ENCODE measurements at regions not wholly inside any gene's neighbourhood (a gene's known extent, or its start where the extent isn't known, plus 50 kb on each side); places are given as distances from the start of the nearest gene placed in this dataset.

DNA sequence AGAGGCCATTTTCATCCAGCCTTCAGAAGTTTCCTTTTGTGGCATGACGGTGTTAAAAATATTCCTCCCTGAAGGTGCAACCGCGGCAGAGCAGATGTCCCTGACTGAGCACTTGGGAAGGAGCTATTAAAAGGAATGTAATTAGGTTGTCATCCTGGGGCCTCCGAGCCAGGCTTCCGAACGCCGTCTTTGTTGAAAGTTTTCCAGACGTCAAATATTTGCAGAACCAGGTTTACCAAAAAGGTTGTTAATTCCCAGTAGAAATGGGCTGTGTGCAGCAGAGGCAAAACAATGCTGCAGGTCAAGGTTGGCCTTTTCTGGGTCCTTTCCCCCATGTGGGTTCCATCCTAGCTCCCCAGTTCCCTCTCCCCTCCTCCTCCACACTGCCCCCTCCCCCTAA lies 88.8 kb upstream of the CALM2 start:
- DNase-seq (ENCODE audit: low read depth in 3 of 3) = no peak

DNA sequence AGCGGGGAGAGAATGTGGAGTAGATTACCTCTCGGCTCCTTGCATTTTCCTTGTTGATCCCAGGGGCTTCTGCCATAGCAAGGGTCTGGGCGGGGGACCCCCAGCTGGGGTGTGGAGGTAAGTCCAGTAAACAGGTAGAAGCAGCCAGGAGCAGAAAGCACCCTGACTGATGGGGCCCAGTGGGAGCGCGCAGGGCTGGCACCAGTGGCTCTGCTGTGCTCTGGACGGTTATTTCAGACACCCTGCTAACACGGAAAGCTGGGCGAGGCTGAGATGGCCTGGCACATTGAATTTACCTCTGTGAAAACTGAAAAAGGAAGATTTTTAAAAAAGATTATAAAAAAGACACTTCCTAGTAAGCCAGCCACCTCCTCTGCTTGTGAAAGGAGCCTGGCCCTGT lies 88.4 kb upstream of the CALM2 start:
- DNase-seq (ENCODE audit: low read depth in 3 of 3) = no peak

DNA sequence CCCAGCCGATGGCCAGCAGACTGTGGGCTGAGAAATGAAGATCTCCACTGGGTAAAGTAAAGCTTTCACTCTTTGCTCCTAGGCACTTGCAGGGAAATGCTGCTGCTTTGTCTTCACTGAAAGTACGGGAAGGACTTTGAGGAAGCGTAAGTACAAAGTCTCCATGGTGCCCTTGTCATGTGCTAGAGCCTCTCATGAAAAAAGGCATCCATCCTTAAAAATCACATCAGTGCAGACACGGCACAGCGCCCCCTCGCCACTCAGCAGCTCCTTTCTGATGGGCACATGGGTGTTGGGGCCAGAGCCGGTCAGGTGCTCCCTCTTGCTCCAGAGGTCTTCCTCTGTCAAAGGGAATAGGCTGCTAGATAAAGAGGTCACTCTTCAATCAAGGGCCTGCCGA lies 87.8 kb upstream of the CALM2 start:
- DNase-seq (ENCODE audit: low read depth in 3 of 3) = no peak

DNA sequence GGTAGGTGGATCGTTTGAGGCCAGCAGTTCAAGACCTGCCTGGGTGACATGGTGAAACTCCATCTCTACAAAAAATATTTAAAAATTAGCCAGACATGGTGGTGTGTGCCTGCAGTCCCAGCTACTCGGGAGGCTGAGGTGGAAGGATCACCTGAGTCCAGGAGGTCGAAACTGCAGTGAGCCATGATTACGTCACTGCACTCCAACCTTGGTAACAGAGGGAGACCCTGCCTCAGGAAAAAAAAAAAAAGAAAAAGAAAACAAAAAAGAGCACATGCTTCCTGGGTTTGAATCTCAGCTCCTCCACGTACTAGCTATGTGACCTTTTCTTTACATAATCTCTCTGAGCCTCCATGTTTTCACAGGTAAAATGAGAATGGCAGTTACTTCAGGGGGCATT lies 86.3 kb upstream of the CALM2 start:
- no peak for DNase-seq (ENCODE audit: low read depth in 3 of 3)

- DNase-seq (ENCODE audit: low read depth in 3 of 3) = no peak
Measured at GRCh38 chr2:47260971-47261370, 84.7 kb upstream of the CALM2 start.

GRCh38 chr2:47259829-47260228 lies 83.5 kb upstream of the CALM2 start:
- no peak for DNase-seq (ENCODE audit: low read depth in 3 of 3)

GRCh38 chr2:47257946-47258348 lies 81.6 kb upstream of the CALM2 start:
- no peak for DNase-seq (ENCODE audit: low read depth in 3 of 3)

DNA sequence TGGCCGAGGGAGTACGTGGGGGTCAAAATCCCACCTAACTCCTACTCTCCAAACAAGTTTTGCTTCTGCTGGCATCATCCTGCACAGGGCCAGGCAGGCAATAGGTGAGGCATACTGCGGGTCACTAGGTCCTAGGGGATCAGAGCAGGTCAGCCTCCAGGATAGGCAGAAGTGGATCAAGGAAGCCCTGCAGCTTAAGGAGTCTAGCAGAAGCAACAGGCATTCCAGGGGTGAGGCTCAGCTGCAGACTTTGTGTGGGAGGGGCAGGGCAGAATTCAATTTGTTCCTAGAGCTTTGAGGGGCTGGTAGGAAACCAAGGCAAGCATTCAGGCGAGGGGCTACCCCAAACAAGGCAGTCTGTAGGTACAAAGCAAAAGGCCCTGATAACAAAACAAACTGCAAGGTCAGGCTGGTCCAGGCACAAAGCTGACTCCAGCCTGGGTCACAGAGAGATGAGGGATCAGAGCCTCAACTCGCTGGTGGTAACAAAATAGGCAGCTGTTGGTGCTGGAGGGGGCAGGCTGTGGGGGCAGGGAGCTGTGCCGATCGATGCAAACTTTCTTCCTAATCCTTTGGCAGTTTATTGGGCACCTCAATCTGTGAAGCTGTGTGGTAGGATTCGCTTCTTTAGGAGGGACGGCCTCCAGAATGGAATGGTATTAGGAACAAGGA lies 80.2 kb upstream of the CALM2 start:
- no peak for DNase-seq (ENCODE audit: low read depth in 3 of 3)

- DNase-seq (ENCODE audit: low read depth in 3 of 3) = no peak
Measured at GRCh38 chr2:47255794-47256193, 79.5 kb upstream of the CALM2 start.

DNA sequence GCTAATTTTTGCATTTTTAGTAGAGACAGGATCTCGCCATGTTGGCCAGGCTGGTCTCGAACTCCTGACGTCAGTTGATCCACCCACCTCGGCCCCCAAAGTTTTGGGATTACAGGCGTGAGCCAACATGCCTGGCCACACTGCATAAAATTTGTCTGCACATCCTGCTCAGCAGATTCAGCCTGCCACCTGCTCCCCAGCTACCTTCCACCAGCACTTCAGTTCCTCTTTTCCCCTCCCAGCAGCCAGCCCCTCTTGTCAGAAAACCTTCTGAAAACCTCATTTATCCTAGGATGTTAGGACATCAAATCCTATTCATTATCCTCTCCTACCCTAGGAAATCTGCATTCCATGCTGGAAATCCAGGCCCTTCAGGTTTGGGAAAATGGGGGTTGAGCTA lies 78.2 kb upstream of the CALM2 start:
- DNase-seq (ENCODE audit: low read depth in 3 of 3) = no peak

DNA sequence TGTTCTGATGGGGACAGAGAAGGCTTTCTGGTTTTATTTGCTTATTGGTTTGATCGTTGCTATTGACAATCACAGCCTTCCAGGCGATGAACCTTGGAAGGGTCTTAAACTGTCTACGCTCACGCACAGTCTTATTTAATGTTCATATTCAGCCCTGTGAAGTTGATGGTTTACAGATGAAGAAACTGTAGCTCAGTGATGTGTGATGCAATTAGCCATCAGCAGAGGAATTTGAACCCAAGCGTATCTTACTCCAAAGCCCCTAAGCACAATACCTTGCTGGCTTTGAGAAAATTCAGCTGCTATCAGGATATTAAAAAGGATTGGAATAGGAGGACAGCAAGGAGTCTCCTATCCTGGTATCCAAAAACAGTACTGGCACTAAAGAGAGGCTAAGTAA lies 77.1 kb upstream of the CALM2 start:
- no peak for DNase-seq (ENCODE audit: low read depth in 3 of 3)

GRCh38 chr2:47251404-47251675 lies 75.0 kb upstream of the CALM2 start:
- no peak for DNase-seq (ENCODE audit: low read depth in 3 of 3)

- DNase-seq (ENCODE audit: low read depth in 3 of 3) = no peak
Measured at GRCh38 chr2:47250586-47251403, 74.5 kb upstream of the CALM2 start.

DNA sequence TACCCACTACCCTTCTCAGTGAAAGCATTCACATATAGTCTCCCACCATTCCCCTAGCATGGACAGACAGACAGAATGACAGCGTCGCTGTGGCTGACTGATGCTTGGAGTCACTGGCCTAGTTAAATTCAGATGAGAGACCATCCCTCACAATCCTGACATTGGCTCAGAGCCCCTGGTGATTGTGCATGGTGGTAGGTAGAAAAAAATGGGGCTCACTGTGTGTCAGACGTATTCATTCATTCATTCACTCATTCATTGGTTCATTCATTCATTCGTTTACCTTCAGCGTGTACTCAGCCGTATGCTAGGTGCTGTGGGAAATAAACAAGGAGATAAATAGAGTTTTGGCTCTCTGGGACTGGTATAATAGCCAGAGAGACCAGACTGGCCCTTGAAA lies 73.6 kb upstream of the CALM2 start:
- DNase-seq (ENCODE audit: low read depth in 3 of 3) = no peak

- DNase-seq (ENCODE audit: low read depth in 3 of 3) = no peak
Measured at GRCh38 chr2:47249157-47249900, 73.0 kb upstream of the CALM2 start.

DNA sequence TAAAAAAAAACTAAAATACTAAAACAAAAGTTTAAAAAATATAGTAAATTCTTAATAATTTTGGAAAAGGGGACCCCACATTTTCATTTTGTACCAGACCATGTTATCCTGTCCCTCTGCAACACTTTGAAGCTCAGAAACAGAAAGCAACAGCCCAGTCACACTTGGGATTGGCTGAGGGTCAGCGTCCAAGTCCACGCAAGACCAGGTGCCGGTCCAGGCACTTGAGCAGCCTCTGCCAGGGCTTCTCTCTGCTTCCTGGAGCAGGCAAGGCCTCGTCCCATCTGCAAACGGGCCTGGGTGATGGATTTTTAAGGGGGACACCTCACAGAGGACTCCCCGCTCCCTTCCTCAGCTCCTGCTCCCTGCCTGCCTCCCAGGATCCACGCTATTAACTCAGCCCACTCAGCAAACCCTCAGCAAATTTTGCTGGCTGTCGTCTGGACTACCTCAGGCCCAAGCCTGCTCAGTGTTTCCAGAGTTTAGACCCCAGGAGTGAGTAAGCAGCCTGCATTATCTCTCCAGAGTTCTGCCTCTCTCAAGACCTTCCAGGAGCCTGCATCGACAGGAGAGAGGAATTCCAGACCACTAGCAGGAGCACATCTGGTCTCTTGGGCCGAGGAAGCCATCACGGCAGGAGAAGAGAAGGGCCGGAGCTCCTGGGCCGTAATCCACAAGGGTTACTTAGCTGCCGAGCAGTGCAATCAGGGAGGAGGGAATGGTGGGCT lies 67.4 kb upstream of the CALM2 start:
- DNase-seq (ENCODE audit: low read depth in 3 of 3) = no peak

DNA sequence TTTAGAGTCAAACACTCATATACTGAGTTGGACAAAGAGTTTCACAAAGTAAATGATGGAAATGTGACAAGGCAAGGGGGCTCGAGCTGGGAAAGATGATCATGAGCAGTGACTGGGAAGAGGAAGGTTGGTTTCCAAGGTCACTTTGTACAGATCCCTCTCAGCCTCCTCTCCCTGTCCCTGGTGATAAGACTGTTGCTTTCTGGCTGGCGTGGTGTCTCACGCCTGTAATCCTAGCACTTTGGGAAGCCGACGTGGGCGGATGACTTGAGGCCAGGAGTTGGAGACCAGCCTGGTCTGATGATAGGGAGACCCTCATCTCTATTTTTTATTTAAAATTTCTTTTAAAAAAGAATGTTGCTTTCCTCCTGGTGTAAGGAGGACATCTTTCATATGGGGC lies 65.4 kb upstream of the CALM2 start:
- no peak for DNase-seq (ENCODE audit: low read depth in 3 of 3)

- no peak for DNase-seq (ENCODE audit: low read depth in 3 of 3)
Measured at GRCh38 chr2:47239119-47239969, 63.0 kb upstream of the CALM2 start.

DNA sequence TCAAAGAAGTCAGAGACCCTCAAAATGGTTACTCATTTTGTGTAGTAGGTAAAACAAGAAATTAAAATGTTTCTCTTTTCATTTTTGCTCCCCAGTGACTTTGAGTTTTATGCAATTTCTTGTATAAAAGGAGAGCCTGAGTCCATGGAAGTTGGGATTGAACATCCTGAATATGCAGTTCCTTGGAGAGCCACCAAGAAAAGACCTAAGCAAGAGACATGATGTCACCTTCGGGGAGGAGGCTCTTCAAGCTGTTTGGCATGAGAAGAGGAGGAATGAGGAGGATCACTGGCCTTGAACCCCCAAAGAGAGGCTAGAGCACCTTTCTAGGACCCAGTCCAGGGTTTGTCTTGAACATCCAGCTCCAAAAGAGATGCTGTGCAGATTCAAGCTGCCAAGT lies 62.3 kb upstream of the CALM2 start:
- no peak for DNase-seq (ENCODE audit: low read depth in 3 of 3)

GRCh38 chr2:47237375-47238334 lies 61.3 kb upstream of the CALM2 start:
- DNase-seq (ENCODE audit: low read depth in 3 of 3) = no peak
